ENCODE measurements at regions not wholly inside any gene's neighbourhood (a gene's known extent, or its start where the extent isn't known, plus 50 kb on each side); places are given as distances from the start of the nearest gene placed in this dataset.

GRCh38 chr11:106424111-106424510 is 346.6 kb downstream of the AASDHPPT start:
- no peak overlapping the region for H3K4me3 ChIP-seq (ENCODE audit: low read depth, low read length)
- no peaks in the 10 kb centered on the region for H3K27me3 ChIP-seq (ENCODE audit: control insufficient read depth, insufficient read depth, low read length)
- H3K36me3 ChIP-seq (ENCODE audit: control insufficient read depth, insufficient read depth, low read length) = no peaks in the 10 kb centered on the region
- H3K27ac ChIP-seq (ENCODE audit: low read depth, low read length) = no peak overlapping the region
- 0 out of 2 replicates have a peak, but pooled peaks cover 3% of the 10 kb centered on the region for H3K4me1 ChIP-seq (ENCODE audit: control insufficient read depth, insufficient read depth, low read length)
- no peaks in the 10 kb centered on the region for H3K9me3 ChIP-seq (ENCODE audit: control insufficient read depth, insufficient read depth, low read depth, low read length)
- H3K9ac ChIP-seq (ENCODE audit: low read length) = no peak overlapping the region

DNA sequence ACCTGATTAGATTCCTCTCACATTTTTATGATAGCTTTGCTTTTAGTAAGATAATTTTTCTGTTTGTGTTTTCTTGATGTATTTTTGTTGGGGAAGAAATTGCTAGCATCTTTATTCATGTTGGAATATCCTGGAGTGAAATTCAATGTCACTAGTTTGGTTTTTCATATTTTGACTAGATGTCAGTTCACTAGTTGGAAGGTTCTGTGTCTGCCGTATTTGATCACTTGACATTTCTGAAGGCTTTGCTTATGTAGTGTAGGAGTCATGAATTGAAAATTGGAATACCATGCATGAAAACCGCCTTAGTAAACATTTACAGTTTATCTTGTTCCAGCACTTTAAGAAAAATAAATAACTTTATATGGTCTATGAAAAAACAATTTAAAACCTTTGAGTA is 348.4 kb downstream of the AASDHPPT start:
- no peak overlapping the region for H3K4me3 ChIP-seq (ENCODE audit: low read depth, low read length)
- no peaks in the 10 kb centered on the region for H3K9me3 ChIP-seq (ENCODE audit: control insufficient read depth, insufficient read depth, low read depth, low read length)
- no peaks in the 10 kb centered on the region for H3K36me3 ChIP-seq (ENCODE audit: control insufficient read depth, insufficient read depth, low read length)
- no peak overlapping the region for H3K9ac ChIP-seq (ENCODE audit: low read length)
- H3K4me1 ChIP-seq (ENCODE audit: control insufficient read depth, insufficient read depth, low read length) = 0 out of 2 replicates have a peak, but pooled peaks cover 3% of the 10 kb centered on the region
- H3K27me3 ChIP-seq (ENCODE audit: control insufficient read depth, insufficient read depth, low read length) = no peaks in the 10 kb centered on the region
- H3K27ac ChIP-seq (ENCODE audit: low read depth, low read length) = no peak overlapping the region

GRCh38 chr11:106426696-106427095 is 349.2 kb downstream of the AASDHPPT start:
- Histone ChIP-seq H3K27me3 (ENCODE audit: control insufficient read depth, insufficient read depth, low read length) (no peaks in the 10 kb centered on the region), H3K9ac (ENCODE audit: low read length) (no peak overlapping the region), H3K27ac (ENCODE audit: low read depth, low read length) (no peak overlapping the region), H3K9me3 (ENCODE audit: control insufficient read depth, insufficient read depth, low read depth, low read length) (no peaks in the 10 kb centered on the region), H3K4me1 (ENCODE audit: control insufficient read depth, insufficient read depth, low read length) (0 out of 2 replicates have a peak, but pooled peaks cover 3% of the 10 kb centered on the region), H3K4me3 (ENCODE audit: low read depth, low read length) (no peak overlapping the region), H3K36me3 (ENCODE audit: control insufficient read depth, insufficient read depth, low read length) (no peaks in the 10 kb centered on the region)

DNA sequence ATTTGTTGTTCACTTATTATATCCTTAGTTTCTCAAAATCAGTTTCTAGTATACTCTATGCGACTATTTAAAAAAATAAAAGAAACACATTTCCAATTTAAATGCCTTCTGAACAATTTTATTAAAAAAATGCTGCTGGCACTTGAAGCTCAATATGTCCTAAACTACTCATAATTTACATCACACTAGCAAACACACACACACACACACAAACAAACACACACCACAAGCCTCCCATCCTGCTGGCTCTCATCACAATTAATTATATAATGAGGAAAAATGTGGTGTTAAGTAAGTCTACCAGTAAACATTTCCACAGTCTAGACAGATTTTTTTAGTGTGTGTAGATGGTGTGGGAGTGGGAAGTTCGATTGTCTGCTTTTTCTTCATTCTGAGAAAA is 350.3 kb downstream of the AASDHPPT start:
- Histone ChIP-seq H3K27me3 (ENCODE audit: control insufficient read depth, insufficient read depth, low read length) (no peaks in the 10 kb centered on the region), H3K9ac (ENCODE audit: low read length) (no peak overlapping the region), H3K36me3 (ENCODE audit: control insufficient read depth, insufficient read depth, low read length) (no peaks in the 10 kb centered on the region), H3K9me3 (ENCODE audit: control insufficient read depth, insufficient read depth, low read depth, low read length) (no peaks in the 10 kb centered on the region), H3K27ac (ENCODE audit: low read depth, low read length) (no peak overlapping the region), H3K4me1 (ENCODE audit: control insufficient read depth, insufficient read depth, low read length) (no peaks in the 10 kb centered on the region), H3K4me3 (ENCODE audit: low read depth, low read length) (no peak overlapping the region)

DNA sequence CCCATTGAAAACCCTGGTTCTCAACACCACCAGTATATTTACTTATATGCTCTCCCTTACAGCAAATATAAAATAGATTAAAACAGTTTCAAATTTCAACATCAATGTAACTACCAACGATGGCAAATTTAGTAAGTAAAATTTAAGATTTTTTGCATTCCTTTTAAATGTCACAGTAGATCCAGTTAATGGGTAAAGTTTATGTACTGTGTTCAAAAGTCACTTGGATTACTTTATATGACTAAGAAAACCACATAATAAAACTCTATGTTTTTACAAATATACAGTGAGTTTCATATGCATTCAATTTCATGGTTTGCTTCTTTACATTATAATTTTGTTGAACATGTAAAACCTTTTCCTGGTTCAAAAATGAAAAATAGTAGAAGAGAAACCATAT is 364.6 kb downstream of the AASDHPPT start:
- Histone ChIP-seq H3K27ac (ENCODE audit: low read depth, low read length) (no peak overlapping the region), H3K27me3 (ENCODE audit: control insufficient read depth, insufficient read depth, low read length) (no peaks in the 10 kb centered on the region), H3K4me1 (ENCODE audit: control insufficient read depth, insufficient read depth, low read length) (peaks cover under 1% of the 10 kb centered on the region; the same call in 1 of the 2 replicates), H3K36me3 (ENCODE audit: control insufficient read depth, insufficient read depth, low read length) (no peaks in the 10 kb centered on the region), H3K9ac (ENCODE audit: low read length) (no peak overlapping the region), H3K4me3 (ENCODE audit: low read depth, low read length) (no peak overlapping the region), H3K9me3 (ENCODE audit: control insufficient read depth, insufficient read depth, low read depth, low read length) (no peaks in the 10 kb centered on the region)

- no peak overlapping the region for H3K4me3 ChIP-seq (ENCODE audit: low read depth, low read length)
- no peak overlapping the region for H3K27ac ChIP-seq (ENCODE audit: low read depth, low read length)
- H3K4me1 ChIP-seq (ENCODE audit: control insufficient read depth, insufficient read depth, low read length) = peaks cover 5% of the 10 kb centered on the region; the same call in 1 of the 2 replicates
- H3K36me3 ChIP-seq (ENCODE audit: control insufficient read depth, insufficient read depth, low read length) = no peaks in the 10 kb centered on the region
- no peaks in the 10 kb centered on the region for H3K27me3 ChIP-seq (ENCODE audit: control insufficient read depth, insufficient read depth, low read length)
- no peaks in the 10 kb centered on the region for H3K9me3 ChIP-seq (ENCODE audit: control insufficient read depth, insufficient read depth, low read depth, low read length)
- H3K9ac ChIP-seq (ENCODE audit: low read length) = no peak overlapping the region
These were observed 368.8 kb downstream of the AASDHPPT start for GRCh38 chr11:106446302-106446701.

GRCh38 chr11:106446955-106447354 is 369.5 kb downstream of the AASDHPPT start:
- Histone ChIP-seq H3K9me3 (ENCODE audit: control insufficient read depth, insufficient read depth, low read depth, low read length) (no peaks in the 10 kb centered on the region), H3K4me1 (ENCODE audit: control insufficient read depth, insufficient read depth, low read length) (peaks cover 5% of the 10 kb centered on the region; the same call in 1 of the 2 replicates), H3K36me3 (ENCODE audit: control insufficient read depth, insufficient read depth, low read length) (no peaks in the 10 kb centered on the region), H3K9ac (ENCODE audit: low read length) (no peak overlapping the region), H3K27ac (ENCODE audit: low read depth, low read length) (no peak overlapping the region), H3K27me3 (ENCODE audit: control insufficient read depth, insufficient read depth, low read length) (no peaks in the 10 kb centered on the region), H3K4me3 (ENCODE audit: low read depth, low read length) (no peak overlapping the region)

DNA sequence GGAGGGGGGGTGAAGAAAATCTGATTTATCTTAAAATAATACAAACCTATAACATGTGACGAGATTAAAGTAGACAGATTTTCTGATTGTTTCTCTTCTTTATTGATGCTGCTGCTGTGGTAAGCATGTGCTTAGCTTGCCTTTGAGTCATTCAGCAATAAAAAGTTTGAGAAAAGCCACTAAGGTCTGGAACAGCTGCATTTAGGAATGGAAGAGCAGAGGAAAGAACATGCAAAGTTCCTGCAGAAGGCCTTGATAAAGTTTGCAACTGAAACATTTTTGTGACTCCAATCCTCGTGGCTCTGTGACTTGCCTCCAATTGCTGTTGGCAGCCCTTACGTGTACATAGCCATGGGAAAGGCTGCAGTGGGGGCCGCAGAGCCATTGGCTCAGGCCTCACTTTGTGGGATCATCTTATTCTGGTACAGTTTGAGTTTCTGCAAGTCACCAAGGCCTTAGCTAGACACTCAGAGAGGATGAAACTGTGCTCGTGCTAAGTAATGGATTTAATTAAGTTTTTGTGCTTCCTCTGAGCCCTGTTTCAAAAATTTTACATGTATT is 370.2 kb downstream of the AASDHPPT start:
- Histone ChIP-seq H3K27me3 (ENCODE audit: control insufficient read depth, insufficient read depth, low read length) (no peaks in the 10 kb centered on the region), H3K4me3 (ENCODE audit: low read depth, low read length) (no peak overlapping the region), H3K9me3 (ENCODE audit: control insufficient read depth, insufficient read depth, low read depth, low read length) (peaks cover under 1% of the 10 kb centered on the region; the same call in 1 of the 2 replicates), H3K27ac (ENCODE audit: low read depth, low read length) (no peak overlapping the region), H3K36me3 (ENCODE audit: control insufficient read depth, insufficient read depth, low read length) (no peaks in the 10 kb centered on the region), H3K4me1 (ENCODE audit: control insufficient read depth, insufficient read depth, low read length) (peaks cover 5% of the 10 kb centered on the region; the same call in 1 of the 2 replicates), H3K9ac (ENCODE audit: low read length) (no peak overlapping the region)

GRCh38 chr11:106449763-106450162 is 372.3 kb downstream of the AASDHPPT start:
- no peaks in the 10 kb centered on the region for H3K36me3 ChIP-seq (ENCODE audit: control insufficient read depth, insufficient read depth, low read length)
- H3K4me3 ChIP-seq (ENCODE audit: low read depth, low read length) = no peak overlapping the region
- no peaks in the 10 kb centered on the region for H3K27me3 ChIP-seq (ENCODE audit: control insufficient read depth, insufficient read depth, low read length)
- H3K9me3 ChIP-seq (ENCODE audit: control insufficient read depth, insufficient read depth, low read depth, low read length) = peaks cover 2% of the 10 kb centered on the region; the same call in 1 of the 2 replicates
- H3K27ac ChIP-seq (ENCODE audit: low read depth, low read length) = no peak overlapping the region
- no peak overlapping the region for H3K9ac ChIP-seq (ENCODE audit: low read length)
- peaks cover 5% of the 10 kb centered on the region; the same call in 1 of the 2 replicates for H3K4me1 ChIP-seq (ENCODE audit: control insufficient read depth, insufficient read depth, low read length)

DNA sequence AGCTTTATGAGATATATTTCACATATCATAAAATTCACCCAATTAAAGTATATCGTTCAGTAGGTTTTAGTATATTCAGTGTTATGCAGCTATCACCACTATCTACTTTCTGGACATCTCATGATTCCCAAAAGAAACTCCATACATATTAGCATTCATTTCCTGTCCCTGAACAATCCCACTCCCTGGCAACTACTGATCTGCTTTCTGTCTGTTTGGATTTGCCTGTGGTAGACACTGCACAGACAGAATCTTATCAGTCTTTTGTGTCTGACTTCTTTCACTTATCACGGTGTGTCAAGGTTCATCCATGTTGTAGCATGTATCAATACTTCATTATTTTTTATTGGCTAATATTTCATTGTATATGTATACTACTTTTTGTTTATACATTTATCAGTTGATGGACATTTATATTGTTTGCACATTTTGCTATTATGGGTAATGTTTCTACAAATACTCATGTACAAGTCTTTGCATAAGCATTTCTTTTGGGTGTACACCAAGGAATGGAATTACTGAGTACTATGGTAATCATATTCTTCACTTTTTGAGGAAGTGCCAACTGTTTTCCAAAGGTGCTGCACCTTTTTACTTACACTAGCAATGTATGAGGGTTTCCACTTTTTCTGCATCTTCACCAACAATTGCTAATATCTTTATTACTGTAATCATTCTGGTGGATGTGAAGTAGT is 373.9 kb downstream of the AASDHPPT start:
- H3K27me3 ChIP-seq (ENCODE audit: control insufficient read depth, insufficient read depth, low read length) = no peaks in the 10 kb centered on the region
- peaks cover 5% of the 10 kb centered on the region; the same call in 1 of the 2 replicates for H3K4me1 ChIP-seq (ENCODE audit: control insufficient read depth, insufficient read depth, low read length)
- no peak overlapping the region for H3K4me3 ChIP-seq (ENCODE audit: low read depth, low read length)
- no peaks in the 10 kb centered on the region for H3K36me3 ChIP-seq (ENCODE audit: control insufficient read depth, insufficient read depth, low read length)
- peaks cover 2% of the 10 kb centered on the region; the same call in 1 of the 2 replicates for H3K9me3 ChIP-seq (ENCODE audit: control insufficient read depth, insufficient read depth, low read depth, low read length)
- H3K27ac ChIP-seq (ENCODE audit: low read depth, low read length) = no peak overlapping the region
- no peak overlapping the region for H3K9ac ChIP-seq (ENCODE audit: low read length)

- no peak overlapping the region for H3K9ac ChIP-seq (ENCODE audit: low read length)
- H3K36me3 ChIP-seq (ENCODE audit: control insufficient read depth, insufficient read depth, low read length) = no peaks in the 10 kb centered on the region
- no peak overlapping the region for H3K27ac ChIP-seq (ENCODE audit: low read depth, low read length)
- no peaks in the 10 kb centered on the region for H3K27me3 ChIP-seq (ENCODE audit: control insufficient read depth, insufficient read depth, low read length)
- H3K4me3 ChIP-seq (ENCODE audit: low read depth, low read length) = no peak overlapping the region
- H3K4me1 ChIP-seq (ENCODE audit: control insufficient read depth, insufficient read depth, low read length) = peaks cover 3% of the 10 kb centered on the region; the same call in 1 of the 2 replicates
- peaks cover 2% of the 10 kb centered on the region; the same call in 1 of the 2 replicates for H3K9me3 ChIP-seq (ENCODE audit: control insufficient read depth, insufficient read depth, low read depth, low read length)
These were observed 379.2 kb downstream of the AASDHPPT start for GRCh38 chr11:106456647-106457046.
